ENCODE measurements at regions not wholly inside any gene's neighbourhood (a gene's known extent, or its start where the extent isn't known, plus 50 kb on each side); places are given as distances from the start of the nearest gene placed in this dataset.

DNA sequence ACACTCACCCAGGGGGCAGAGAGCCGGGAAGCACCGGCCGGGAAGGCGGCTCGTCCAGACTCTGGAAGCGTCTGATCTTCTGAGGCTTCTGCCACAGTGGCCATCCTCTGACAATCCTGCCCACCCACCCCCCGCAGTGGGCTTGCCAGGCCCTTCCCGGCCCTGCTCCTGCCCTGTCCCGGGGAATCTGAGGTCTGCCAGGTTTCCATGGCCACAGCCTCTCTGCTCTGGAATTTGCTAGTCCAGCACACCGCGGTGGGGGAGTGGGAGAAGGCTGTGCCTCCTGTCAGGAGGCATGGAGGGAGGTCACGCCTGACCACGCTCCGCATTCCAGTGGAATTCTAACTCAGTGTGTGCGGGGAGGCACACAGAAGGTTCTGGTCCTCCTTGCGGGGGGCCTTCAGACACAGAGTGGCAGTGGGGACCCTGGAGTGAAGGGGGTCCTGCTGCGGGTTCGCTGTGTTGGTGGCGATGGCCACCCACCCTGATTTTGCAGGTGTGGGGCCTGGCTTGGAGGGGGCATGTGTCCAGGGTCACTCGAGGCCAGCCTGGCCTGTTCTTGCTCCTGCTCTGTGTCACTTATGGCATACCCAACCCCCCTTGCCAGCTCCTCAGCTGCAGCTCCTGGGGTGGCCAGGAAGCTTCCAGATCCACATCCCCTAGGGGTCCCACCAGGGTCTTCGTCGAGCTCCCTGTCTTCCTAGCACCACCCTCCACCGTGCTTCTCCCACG lies 55.6 kb upstream of the ADRA2C start:
- TF ChIP-seq GLIS3 (CRISPR knock-in tag; IDR thresholded peaks at IDR 0.05) (no peak), ZFP3 (CRISPR knock-in tag; IDR thresholded peaks at IDR 0.05) (no peak), ZNF8 (CRISPR knock-in tag; IDR thresholded peaks at IDR 0.05) (no peak), ZC3H10 (CRISPR knock-in tag; IDR thresholded peaks at IDR 0.05) (no peak), ZNF70 (CRISPR knock-in tag; IDR thresholded peaks at IDR 0.05) (no peak), SNAI2 (CRISPR knock-in tag; IDR thresholded peaks at IDR 0.05) (no peak), ARNTL (CRISPR knock-in tag; IDR thresholded peaks at IDR 0.05; ENCODE audit: borderline replicate concordance, low read depth) (no peak), ZFP30 (CRISPR knock-in tag; IDR thresholded peaks at IDR 0.05) (no peak), ZNF565 (CRISPR knock-in tag; conservative IDR thresholded peaks at IDR 0.05; ENCODE audit: low read depth) (no peak), TOX (CRISPR knock-in tag; IDR thresholded peaks at IDR 0.05; ENCODE audit: borderline replicate concordance) (no peak)
- TF ChIP-seq, protein P1, sequence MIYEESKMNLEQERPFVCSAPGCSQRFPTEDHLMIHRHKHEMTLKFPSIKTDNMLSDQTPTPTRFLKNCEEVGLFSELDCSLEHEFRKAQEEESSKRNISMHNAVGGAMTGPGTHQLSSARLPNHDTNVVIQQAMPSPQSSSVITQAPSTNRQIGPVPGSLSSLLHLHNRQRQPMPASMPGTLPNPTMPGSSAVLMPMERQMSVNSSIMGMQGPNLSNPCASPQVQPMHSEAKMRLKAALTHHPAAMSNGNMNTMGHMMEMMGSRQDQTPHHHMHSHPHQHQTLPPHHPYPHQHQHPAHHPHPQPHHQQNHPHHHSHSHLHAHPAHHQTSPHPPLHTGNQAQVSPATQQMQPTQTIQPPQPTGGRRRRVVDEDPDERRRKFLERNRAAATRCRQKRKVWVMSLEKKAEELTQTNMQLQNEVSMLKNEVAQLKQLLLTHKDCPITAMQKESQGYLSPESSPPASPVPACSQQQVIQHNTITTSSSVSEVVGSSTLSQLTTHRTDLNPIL (CRISPR knock-in tag; IDR thresholded peaks at IDR 0.05; ENCODE audit: low read depth), result no peak
- TF ChIP-seq, protein P2, sequence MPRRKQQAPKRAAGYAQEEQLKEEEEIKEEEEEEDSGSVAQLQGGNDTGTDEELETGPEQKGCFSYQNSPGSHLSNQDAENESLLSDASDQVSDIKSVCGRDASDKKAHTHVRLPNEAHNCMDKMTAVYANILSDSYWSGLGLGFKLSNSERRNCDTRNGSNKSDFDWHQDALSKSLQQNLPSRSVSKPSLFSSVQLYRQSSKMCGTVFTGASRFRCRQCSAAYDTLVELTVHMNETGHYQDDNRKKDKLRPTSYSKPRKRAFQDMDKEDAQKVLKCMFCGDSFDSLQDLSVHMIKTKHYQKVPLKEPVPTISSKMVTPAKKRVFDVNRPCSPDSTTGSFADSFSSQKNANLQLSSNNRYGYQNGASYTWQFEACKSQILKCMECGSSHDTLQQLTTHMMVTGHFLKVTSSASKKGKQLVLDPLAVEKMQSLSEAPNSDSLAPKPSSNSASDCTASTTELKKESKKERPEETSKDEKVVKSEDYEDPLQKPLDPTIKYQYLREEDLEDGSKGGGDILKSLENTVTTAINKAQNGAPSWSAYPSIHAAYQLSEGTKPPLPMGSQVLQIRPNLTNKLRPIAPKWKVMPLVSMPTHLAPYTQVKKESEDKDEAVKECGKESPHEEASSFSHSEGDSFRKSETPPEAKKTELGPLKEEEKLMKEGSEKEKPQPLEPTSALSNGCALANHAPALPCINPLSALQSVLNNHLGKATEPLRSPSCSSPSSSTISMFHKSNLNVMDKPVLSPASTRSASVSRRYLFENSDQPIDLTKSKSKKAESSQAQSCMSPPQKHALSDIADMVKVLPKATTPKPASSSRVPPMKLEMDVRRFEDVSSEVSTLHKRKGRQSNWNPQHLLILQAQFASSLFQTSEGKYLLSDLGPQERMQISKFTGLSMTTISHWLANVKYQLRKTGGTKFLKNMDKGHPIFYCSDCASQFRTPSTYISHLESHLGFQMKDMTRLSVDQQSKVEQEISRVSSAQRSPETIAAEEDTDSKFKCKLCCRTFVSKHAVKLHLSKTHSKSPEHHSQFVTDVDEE (CRISPR knock-in tag; IDR thresholded peaks at IDR 0.05), result no peak
- no peak for ATAC-seq

DNA sequence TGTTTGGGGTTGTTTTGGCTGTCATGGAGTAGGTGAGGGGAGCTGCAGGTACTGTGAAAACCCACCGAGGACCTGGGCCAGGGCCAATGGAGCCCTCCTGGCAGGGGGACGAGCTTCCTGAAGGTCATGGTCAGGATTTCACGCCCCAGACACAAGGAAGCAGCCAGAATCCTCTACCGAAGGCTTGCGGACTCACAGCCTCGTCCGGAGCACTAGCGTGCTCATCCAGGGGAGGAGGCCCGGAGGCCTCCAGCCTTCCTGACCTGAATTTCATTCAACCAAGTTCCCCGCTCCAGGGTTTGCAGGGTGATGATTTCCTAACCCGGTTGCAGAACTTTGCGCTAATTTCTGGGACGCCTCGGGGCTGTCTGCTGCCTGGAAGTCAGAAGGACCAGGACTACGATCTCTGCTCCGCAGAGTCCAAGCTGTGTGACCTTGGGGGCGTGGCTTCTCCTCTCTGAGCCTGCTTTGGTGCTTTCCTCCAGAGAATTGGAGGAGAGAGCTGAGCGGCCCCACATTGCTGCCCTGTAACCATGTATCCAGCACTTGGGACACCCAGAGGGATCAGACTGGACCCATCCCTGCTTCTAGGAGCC lies 56.2 kb upstream of the ADRA2C start:
- no peak for ATAC-seq
- TF ChIP-seq, protein P2 (CRISPR knock-in tag; IDR thresholded peaks at IDR 0.05), result no peak
- TF ChIP-seq CSDC2 (CRISPR knock-in tag; IDR thresholded peaks at IDR 0.05), result no peak
- no peak for TF ChIP-seq TCF4 (CRISPR knock-in tag; IDR thresholded peaks at IDR 0.05; ENCODE audit: borderline replicate concordance)
- no peak for TF ChIP-seq ESRRG (CRISPR knock-in tag; IDR thresholded peaks at IDR 0.05)
- no peak for TF ChIP-seq ZFP30 (CRISPR knock-in tag; IDR thresholded peaks at IDR 0.05)
- no peak for TF ChIP-seq ZNF565 (CRISPR knock-in tag; conservative IDR thresholded peaks at IDR 0.05; ENCODE audit: low read depth)
- TF ChIP-seq, protein P3, sequence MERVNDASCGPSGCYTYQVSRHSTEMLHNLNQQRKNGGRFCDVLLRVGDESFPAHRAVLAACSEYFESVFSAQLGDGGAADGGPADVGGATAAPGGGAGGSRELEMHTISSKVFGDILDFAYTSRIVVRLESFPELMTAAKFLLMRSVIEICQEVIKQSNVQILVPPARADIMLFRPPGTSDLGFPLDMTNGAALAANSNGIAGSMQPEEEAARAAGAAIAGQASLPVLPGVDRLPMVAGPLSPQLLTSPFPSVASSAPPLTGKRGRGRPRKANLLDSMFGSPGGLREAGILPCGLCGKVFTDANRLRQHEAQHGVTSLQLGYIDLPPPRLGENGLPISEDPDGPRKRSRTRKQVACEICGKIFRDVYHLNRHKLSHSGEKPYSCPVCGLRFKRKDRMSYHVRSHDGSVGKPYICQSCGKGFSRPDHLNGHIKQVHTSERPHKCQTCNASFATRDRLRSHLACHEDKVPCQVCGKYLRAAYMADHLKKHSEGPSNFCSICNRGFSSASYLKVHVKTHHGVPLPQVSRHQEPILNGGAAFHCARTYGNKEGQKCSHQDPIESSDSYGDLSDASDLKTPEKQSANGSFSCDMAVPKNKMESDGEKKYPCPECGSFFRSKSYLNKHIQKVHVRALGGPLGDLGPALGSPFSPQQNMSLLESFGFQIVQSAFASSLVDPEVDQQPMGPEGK (CRISPR knock-in tag; IDR thresholded peaks at IDR 0.05; ENCODE audit: borderline replicate concordance), result no peak
- TF ChIP-seq ARNTL (CRISPR knock-in tag; IDR thresholded peaks at IDR 0.05; ENCODE audit: borderline replicate concordance, low read depth), result no peak
- no peak for TF ChIP-seq TOX (CRISPR knock-in tag; IDR thresholded peaks at IDR 0.05; ENCODE audit: borderline replicate concordance)
- TF ChIP-seq ZFP3 (CRISPR knock-in tag; IDR thresholded peaks at IDR 0.05), result no peak
- TF ChIP-seq GLIS3 (CRISPR knock-in tag; IDR thresholded peaks at IDR 0.05), result no peak
- no peak for TF ChIP-seq ISL1 (CRISPR knock-in tag; IDR thresholded peaks at IDR 0.05)
- TF ChIP-seq, protein P1 (CRISPR knock-in tag; IDR thresholded peaks at IDR 0.05; ENCODE audit: low read depth), result no peak
